H9 (cell line): ENCODE measurements at regions not wholly inside any gene's neighbourhood (a gene's known extent, or its start where the extent isn't known, plus 50 kb on each side); places are given as distances from the start of the nearest gene placed in this dataset.

Experiments used
- DNase-seq: peaks from one replicate; pipeline ENCODE4 v3.0.0-alpha.2; 2017
- H2AFZ ChIP-seq: one replicate; pipeline ENCODE4 v1.6.1; 2013; ENCODE audit warnings: mild to moderate bottlenecking, low read length, control low read depth, moderate library complexity
- H2AK5ac ChIP-seq: 2 replicates; pipeline ENCODE4 v1.6.1; 2013; ENCODE audit warnings: low read length, control low read depth, mixed read lengths; ENCODE audit not compliant: insufficient read length
- H2BK120ac ChIP-seq: one replicate; pipeline ENCODE4 v1.6.1; 2013; ENCODE audit warnings: low read depth, mild to moderate bottlenecking, low read length, control low read depth, inconsistent platforms; ENCODE audit not compliant: poor library complexity, severe bottlenecking
- H2BK12ac ChIP-seq: 2 replicates; pipeline ENCODE4 v1.6.1; 2013; ENCODE audit warnings: low read length, control low read depth, mixed read lengths, low read depth; ENCODE audit not compliant: insufficient read length
- H2BK15ac ChIP-seq: 2 replicates; pipeline ENCODE4 v1.6.1; 2013; ENCODE audit warnings: low read depth, low read length, control low read depth
- H2BK20ac ChIP-seq: one replicate; pipeline ENCODE4 v1.6.1; 2013; ENCODE audit warnings: low read depth, mild to moderate bottlenecking, low read length, control low read depth, inconsistent platforms; ENCODE audit not compliant: poor library complexity, severe bottlenecking
- H2BK5ac ChIP-seq: 2 replicates; pipeline ENCODE4 v1.6.1; 2013; ENCODE audit warnings: low read length, control low read depth, mixed read lengths; ENCODE audit not compliant: insufficient read length
- H3K14ac ChIP-seq: 2 replicates; pipeline ENCODE4 v1.6.1; 2013; ENCODE audit warnings: low read length, control low read depth; ENCODE audit not compliant: insufficient read depth
- H3K18ac ChIP-seq: 2 replicates; pipeline ENCODE4 v1.6.1; 2013; ENCODE audit warnings: low read depth, mild to moderate bottlenecking, mixed read lengths, low read length, control low read depth; ENCODE audit not compliant: insufficient read length
- H3K23ac ChIP-seq: 2 replicates; pipeline ENCODE4 v1.6.1; 2013; ENCODE audit warnings: low read length, control low read depth, mixed read lengths, low read depth; ENCODE audit not compliant: insufficient read length
- H3K23me2 ChIP-seq: 2 replicates; pipeline ENCODE4 v1.6.1; 2013; ENCODE audit warnings: low read depth, mild to moderate bottlenecking, mixed read lengths, low read length, control low read depth; ENCODE audit not compliant: insufficient read length, poor library complexity, severe bottlenecking
- H3K27ac ChIP-seq: 2 replicates; pipeline ENCODE4 v1.5.1; 2013; ENCODE audit warnings: low read length, control low read depth, mixed read lengths, low read depth; ENCODE audit not compliant: insufficient read length
- H3K27me3 ChIP-seq: 2 replicates; pipeline ENCODE4 v1.6.1; 2013; ENCODE audit warnings: low read length, control low read depth, inconsistent platforms; ENCODE audit not compliant: insufficient read depth
- H3K4ac ChIP-seq: 2 replicates; pipeline ENCODE4 v1.6.1; 2013; ENCODE audit warnings: low read depth, mild to moderate bottlenecking, control low read depth, inconsistent platforms, low read length, moderate library complexity
- H3K4me1 ChIP-seq: 2 replicates; pipeline ENCODE4 v1.6.1; 2013; ENCODE audit warnings: low read length, control low read depth, inconsistent platforms; ENCODE audit not compliant: insufficient read depth
- H3K4me2 ChIP-seq: 2 replicates; pipeline ENCODE4 v1.6.1; 2013; ENCODE audit warnings: low read length, control low read depth, mixed read lengths; ENCODE audit not compliant: insufficient read length, insufficient read depth
- H3K56ac ChIP-seq: 2 replicates; pipeline ENCODE4 v1.6.1; 2013; ENCODE audit warnings: low read depth, mild to moderate bottlenecking, mixed read lengths, low read length, control low read depth; ENCODE audit not compliant: insufficient read length
- H3K79me1 ChIP-seq: 2 replicates; pipeline ENCODE4 v1.6.1; 2013; ENCODE audit warnings: low read depth, mild to moderate bottlenecking, moderate library complexity, low read length, control low read depth, inconsistent platforms; ENCODE audit not compliant: insufficient read depth, poor library complexity, severe bottlenecking
- H3K79me2 ChIP-seq: 2 replicates; pipeline ENCODE4 v1.6.1; 2013; ENCODE audit warnings: low read length, control low read depth, inconsistent platforms; ENCODE audit not compliant: insufficient read depth
- H3K9ac ChIP-seq: 2 replicates; pipeline ENCODE4 v1.6.1; 2013; ENCODE audit warnings: low read length, control low read depth, mixed read lengths; ENCODE audit not compliant: insufficient read length; ENCODE audit errors: extremely low read depth
- H3K9me3 ChIP-seq: one replicate; pipeline ENCODE4 v1.6.1; 2013; ENCODE audit warnings: low read depth, low read length, inconsistent platforms; ENCODE audit not compliant: control insufficient read depth
- H3T11ph ChIP-seq: one replicate; pipeline ENCODE4 v1.6.1; 2013; ENCODE audit warnings: mild to moderate bottlenecking, low read length, control low read depth, inconsistent platforms
- H4K20me1 ChIP-seq: one replicate; pipeline ENCODE4 v1.6.1; 2013; ENCODE audit not compliant: control insufficient read depth, insufficient read length, insufficient read depth
- H4K5ac ChIP-seq: 2 replicates; pipeline ENCODE4 v1.6.1; 2013; ENCODE audit warnings: low read depth, mild to moderate bottlenecking, mixed read lengths, low read length, control low read depth; ENCODE audit not compliant: insufficient read length
- H4K8ac ChIP-seq: replicated peaks from 2 replicates; pipeline ENCODE4 v1.6.1; 2013; ENCODE audit warnings: low read length, control low read depth, mixed read lengths, low read depth; ENCODE audit not compliant: insufficient read length
- H4K91ac ChIP-seq: 2 replicates; pipeline ENCODE4 v1.6.1; 2013; ENCODE audit warnings: low read depth, mild to moderate bottlenecking, moderate library complexity, mixed read lengths, low read length, control low read depth; ENCODE audit not compliant: insufficient read length
- H3K27ac Mint-ChIP-seq, 3 experiments: 2 replicates in 2 of 3; 3 replicates in 1 of 3; pipeline ENCODE4 v1.8.0; 2020 to 2021; ENCODE audit warnings: mixed read lengths in 3 of 3, mild to moderate bottlenecking in 1 of 3, moderate library complexity in 1 of 3
- H3K27me3 Mint-ChIP-seq: 2 replicates; pipeline ENCODE4 v1.8.0; 2021; ENCODE audit warnings: low read depth, mild to moderate bottlenecking, moderate library complexity, mixed read lengths
- H3K36me3 Mint-ChIP-seq, 3 experiments: 2 replicates in 2 of 3; 3 replicates in 1 of 3; pipeline ENCODE4 v1.8.0; 2020 to 2021; ENCODE audit warnings: low read depth in 3 of 3, mixed read lengths in 3 of 3; ENCODE audit not compliant: insufficient read depth in 1 of 3
- H3K4me1 Mint-ChIP-seq, 2 experiments: 2 replicates each; pipeline ENCODE4 v1.8.0; 2020; ENCODE audit warnings: mixed read lengths in 2 of 2
- H3K4me3 Mint-ChIP-seq, 2 experiments: 2 replicates in 1 of 2; 3 replicates in 1 of 2; pipeline ENCODE4 v1.8.0; 2020 to 2021; ENCODE audit warnings: mild to moderate bottlenecking in 2 of 2, mixed read lengths in 2 of 2, moderate library complexity in 1 of 2
- H3K9me3 Mint-ChIP-seq, 2 experiments: 2 replicates in 1 of 2; 3 replicates in 1 of 2; pipeline ENCODE4 v1.8.0; 2020; ENCODE audit warnings: mild to moderate bottlenecking in 2 of 2, mixed read lengths in 2 of 2, moderate library complexity in 1 of 2
- WGBS: extraction: QIAGEN DNeasy Blood & Tissue Kit; methylation state at CpG from one replicate; pipeline ENCODE4 v1.1.7; 2013; ENCODE audit warnings: missing lambda C conversion rate, low lambda C conversion rate, mixed read lengths; ENCODE audit not compliant: insufficient read length; ENCODE audit errors: extremely low coverage; 5-methylcytosine and 5-hydroxymethylcytosine counted together
- TF ChIP-seq, protein P1 (sequence below): fragments of 200-600 bp; sonication (generic); conservative IDR thresholded peaks from 3 replicates; pipeline ENCODE4 v1.8.0; 2021; ENCODE audit warnings: antibody characterized with exemption, mild to moderate bottlenecking

DNA sequence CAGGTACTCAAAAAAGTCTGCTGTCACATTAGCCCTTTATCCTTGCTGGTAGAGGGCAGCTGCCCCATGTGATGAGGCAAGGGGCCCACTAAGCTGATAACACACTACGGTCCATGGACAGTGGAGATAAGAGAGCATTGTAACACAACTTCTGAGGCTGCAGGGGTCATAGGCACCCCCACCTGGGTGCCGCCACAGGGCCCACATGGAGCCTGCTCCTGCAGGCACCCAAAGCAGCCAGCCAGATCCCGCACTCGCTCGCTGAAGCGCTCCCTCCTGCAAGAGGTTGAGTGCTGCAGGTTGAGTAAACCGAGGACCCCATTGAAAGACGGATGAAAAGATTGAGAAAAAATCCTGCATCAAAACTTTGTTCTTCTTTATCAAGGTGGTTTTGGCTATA, 566.3 kb upstream of the NOVA1 start:
- H4K91ac ChIP-seq = no peak overlapping the region
- H4K8ac ChIP-seq = no peak overlapping the region
- no peak overlapping the region for H2AK5ac ChIP-seq
- H3K27me3 ChIP-seq = no peaks in the 10 kb centered on the region
- H3K4ac ChIP-seq = no peak overlapping the region
- no peaks in the 10 kb centered on the region for H3K79me2 ChIP-seq
- H3K23ac ChIP-seq = no peak overlapping the region
- no peak overlapping the region for H3K9ac ChIP-seq
- no CpG with 5 or more reads among the region's 8 CpGs for WGBS
- H3K14ac ChIP-seq = no peak overlapping the region
- H2BK15ac ChIP-seq = no peak overlapping the region
- H4K20me1 ChIP-seq = no peaks in the 10 kb centered on the region
- H3K4me3 Mint-ChIP-seq = no peak overlapping the region
- no peaks in the 10 kb centered on the region for H3K9me3 ChIP-seq
- no peak overlapping the region for H3K4me2 ChIP-seq
- H2BK12ac ChIP-seq = no peak overlapping the region
- no peak overlapping the region for H3K27ac ChIP-seq
- no peak for DNase-seq
- H2BK5ac ChIP-seq = no peak overlapping the region
- no peak overlapping the region for H3K27ac Mint-ChIP-seq
- peaks cover 5 to 8% of the 10 kb centered on the region in 2 experiments for H3K9me3 Mint-ChIP-seq
- peaks cover 0 to 9% (median 3%) of the 10 kb centered on the region in 3 experiments; a peak in 2 of 7 replicates for H3K36me3 Mint-ChIP-seq
- TF ChIP-seq, protein P1, sequence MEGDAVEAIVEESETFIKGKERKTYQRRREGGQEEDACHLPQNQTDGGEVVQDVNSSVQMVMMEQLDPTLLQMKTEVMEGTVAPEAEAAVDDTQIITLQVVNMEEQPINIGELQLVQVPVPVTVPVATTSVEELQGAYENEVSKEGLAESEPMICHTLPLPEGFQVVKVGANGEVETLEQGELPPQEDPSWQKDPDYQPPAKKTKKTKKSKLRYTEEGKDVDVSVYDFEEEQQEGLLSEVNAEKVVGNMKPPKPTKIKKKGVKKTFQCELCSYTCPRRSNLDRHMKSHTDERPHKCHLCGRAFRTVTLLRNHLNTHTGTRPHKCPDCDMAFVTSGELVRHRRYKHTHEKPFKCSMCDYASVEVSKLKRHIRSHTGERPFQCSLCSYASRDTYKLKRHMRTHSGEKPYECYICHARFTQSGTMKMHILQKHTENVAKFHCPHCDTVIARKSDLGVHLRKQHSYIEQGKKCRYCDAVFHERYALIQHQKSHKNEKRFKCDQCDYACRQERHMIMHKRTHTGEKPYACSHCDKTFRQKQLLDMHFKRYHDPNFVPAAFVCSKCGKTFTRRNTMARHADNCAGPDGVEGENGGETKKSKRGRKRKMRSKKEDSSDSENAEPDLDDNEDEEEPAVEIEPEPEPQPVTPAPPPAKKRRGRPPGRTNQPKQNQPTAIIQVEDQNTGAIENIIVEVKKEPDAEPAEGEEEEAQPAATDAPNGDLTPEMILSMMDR = no peak
- no peak overlapping the region for H3K56ac ChIP-seq
- no peaks in the 10 kb centered on the region for H3K23me2 ChIP-seq
- H3K79me1 ChIP-seq = no peaks in the 10 kb centered on the region
- no peaks in the 10 kb centered on the region for H3K4me1 Mint-ChIP-seq
- no peak overlapping the region for H2BK120ac ChIP-seq
- peaks cover 1% of the 10 kb centered on the region for H3K27me3 Mint-ChIP-seq
- no peak overlapping the region for H3T11ph ChIP-seq
- no peak overlapping the region for H4K5ac ChIP-seq
- no peak overlapping the region for H2AFZ ChIP-seq
- H2BK20ac ChIP-seq = no peak overlapping the region
- H3K4me1 ChIP-seq = no peaks in the 10 kb centered on the region
- H3K18ac ChIP-seq = no peak overlapping the region
